ENCODE measurements at regions not wholly inside any gene's neighbourhood (a gene's known extent, or its start where the extent isn't known, plus 50 kb on each side); places are given as distances from the start of the nearest gene placed in this dataset.

- TF ChIP-seq CTCF (IDR thresholded peaks at IDR 0.05) (no peak), POLR2A (IDR thresholded peaks at IDR 0.05) (no peak)
Observed at GRCh38 chr5:13248253-13248652, 696.2 kb downstream of the DNAH5 start.

Measured in Peyer's patch (tissue), 4 donors.